ENCODE measurements at regions not wholly inside any gene's neighbourhood (a gene's known extent, or its start where the extent isn't known, plus 50 kb on each side); places are given as distances from the start of the nearest gene placed in this dataset.
"Not testable (repeated sequence)": the region's sequence is repeated elsewhere in the genome, so short reads cannot be mapped to it uniquely, and the experiment has no call there.

GRCh38 chr7:46611508-46611907 lies 690.4 kb upstream of the IGFBP3 start:
- DNase-seq: no peak

DNA sequence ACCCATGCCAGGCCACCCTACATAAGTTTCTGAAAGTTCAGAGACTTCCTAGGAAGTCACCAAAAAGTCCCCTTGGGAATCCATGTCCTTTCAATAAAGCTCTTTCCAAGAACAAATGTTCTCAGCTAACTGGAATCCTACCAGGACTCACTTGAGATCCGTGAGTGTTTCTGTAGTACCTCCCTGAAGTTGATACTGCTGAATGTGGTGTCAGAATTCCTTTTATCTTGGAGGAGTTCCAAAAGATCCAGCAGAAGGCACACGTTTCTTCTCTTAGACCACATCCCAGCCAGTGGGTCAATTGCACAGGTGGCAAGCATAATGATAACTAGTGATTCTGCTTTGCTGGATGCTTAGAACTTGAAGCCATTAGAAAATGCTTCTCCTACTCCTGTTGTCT lies 689.7 kb upstream of the IGFBP3 start:
- DNase-seq: no peak

DNA sequence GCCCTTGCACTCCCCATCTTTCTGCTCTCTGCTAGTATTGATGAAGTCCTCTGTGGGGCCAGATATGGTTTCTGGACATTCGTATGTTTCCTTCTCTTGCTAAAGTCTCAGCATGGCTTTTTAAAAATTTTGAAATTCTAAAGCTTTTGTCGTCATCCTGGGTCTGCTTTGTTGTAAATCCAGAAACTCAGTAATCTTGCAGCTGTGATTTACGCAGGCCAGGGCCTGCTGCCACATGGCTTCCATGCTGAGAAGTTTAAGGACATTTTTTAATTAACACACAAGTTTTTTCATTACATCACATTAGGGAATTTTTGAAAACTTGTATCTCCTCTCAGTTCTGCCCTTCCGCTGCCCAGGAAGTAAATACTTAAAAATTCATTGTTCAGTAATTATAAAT lies 686.1 kb upstream of the IGFBP3 start:
- no peak for DNase-seq

DNA sequence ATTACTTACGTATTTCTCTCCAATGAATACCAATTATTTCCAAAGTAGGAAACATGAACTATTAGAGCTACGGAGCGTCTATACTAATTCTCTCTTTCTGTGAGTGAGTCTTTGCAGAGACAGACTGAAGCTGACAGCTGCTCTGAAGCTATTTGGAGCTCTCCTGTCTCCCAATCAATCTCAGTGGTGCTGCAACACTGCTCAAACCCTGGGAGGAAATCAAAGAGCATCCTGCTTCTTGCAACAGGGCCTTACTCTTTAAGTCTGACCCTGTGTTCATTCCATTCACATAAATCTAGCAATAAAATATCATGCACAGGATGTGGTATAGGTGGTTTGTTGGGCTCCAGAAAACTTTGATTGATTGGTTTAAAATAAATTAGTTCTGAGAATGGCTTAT lies 685.7 kb upstream of the IGFBP3 start:
- DNase-seq: no peak

- DNase-seq: no peak
Observed at GRCh38 chr7:46604241-46604661, 683.2 kb upstream of the IGFBP3 start.

- DNase-seq: no peak
Observed at GRCh38 chr7:46603780-46604179, 682.7 kb upstream of the IGFBP3 start.

DNA sequence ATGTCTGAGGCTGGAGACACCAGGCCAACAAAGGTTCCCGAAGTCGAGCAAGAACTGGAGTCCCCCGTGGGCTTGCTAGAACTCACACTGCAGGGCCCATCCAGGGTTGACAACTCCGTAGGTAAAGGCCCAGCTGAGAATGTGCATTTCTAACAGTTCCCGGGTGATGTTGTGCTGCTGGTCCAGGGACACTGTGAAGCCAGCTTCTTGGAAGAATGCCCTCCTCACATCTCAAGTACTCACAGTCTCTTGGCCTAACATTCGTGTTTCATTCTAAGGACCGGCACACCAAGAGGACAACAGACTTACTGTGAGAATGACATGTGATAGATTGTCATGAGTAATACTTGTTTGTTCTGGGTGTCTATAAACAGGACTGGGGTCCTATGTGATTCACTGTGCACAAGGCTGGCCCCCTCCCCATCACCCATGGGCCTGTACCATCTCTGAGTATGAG lies 682.3 kb upstream of the IGFBP3 start:
- no peak for DNase-seq

DNA sequence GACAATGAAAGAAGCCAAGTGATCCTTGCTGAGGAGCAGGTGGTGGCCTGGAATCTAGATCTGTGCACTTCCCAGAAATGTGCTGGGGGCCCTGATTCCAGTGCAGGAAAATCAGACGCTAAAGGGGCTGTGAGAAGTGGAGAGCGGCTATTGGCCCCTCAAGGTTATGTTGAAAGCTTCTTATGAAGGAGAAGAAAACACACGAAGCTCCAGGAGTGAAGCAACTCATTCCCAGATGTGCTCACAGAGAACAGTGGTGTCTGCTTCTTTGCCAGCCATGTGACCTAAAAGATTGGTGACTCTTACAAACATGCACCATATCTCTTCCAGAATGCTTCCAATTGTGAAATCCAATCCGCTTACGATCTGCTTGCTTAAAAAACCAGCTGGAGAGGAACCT lies 679.3 kb upstream of the IGFBP3 start:
- no peak for DNase-seq

GRCh38 chr7:46594831-46595230 lies 673.8 kb upstream of the IGFBP3 start:
- DNase-seq: not testable (repeated sequence)

DNA sequence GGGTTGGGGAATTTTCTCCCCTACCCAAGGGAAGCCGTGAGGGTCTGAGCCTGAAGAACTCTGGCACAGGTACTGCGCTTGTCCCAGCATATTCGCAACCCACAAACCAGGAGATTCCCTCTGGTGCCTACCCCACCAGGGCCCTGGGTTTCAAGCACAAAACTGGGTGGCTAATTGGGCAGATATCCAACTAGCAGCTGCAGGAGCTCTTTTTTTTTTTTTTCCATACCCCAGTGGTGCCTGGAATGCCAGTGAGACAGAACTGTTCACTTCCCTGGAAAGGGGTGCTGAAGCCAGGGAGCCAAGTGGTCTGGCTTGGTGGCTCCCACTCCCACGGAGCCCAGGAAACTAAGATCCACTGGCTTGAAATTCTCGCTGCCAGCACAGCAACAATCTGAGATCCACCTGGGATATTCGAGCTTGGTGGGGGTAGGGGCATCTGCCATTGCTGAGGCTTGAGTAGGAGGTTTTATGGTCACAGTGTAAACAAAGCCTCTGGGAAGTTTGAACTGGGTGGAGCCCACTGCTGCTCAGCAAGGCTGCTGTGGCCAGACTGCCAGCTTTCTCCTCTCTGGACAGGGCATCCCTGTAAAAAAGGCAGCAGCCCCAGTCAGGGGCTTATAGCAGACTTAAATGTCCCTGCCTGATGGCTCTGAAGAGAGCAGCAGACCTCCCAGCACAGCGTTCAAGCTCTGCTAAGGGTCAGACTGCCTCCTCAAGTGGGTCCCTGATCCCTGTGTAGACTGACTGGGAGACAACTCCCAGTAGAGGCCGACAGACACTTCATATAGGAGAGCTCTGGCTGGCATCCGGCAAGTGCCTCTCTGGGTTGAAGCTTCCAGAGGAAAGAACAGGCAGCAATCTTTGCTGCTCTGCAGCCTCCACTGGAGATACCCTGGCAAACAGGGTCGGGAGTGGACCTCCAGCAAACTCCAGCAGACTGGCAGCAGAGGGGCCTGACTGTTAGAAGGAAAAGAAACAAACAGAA lies 670.1 kb upstream of the IGFBP3 start:
- DNase-seq: not testable (repeated sequence)

- DNase-seq: no peak
Observed at GRCh38 chr7:46589286-46589685, 668.2 kb upstream of the IGFBP3 start.

DNA sequence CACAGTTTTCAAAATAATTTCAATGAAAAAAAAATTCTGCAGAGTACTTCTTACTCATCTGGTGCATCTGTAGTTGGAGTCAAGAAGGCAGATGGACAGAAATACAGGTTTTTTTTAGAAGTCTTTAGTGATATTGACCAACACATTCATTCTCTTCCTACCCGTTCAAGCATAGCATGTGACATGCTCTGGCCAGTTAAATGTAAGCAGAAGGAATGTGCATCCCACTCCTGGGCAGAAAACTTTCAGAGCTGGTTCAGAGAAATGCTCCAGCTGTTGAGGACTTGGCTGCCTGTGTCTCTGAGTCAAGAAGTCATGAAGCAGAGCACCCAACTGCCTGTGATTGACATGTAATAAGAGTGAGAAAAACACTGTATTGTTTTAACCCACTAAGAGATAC lies 665.3 kb upstream of the IGFBP3 start:
- no peak for DNase-seq

DNA sequence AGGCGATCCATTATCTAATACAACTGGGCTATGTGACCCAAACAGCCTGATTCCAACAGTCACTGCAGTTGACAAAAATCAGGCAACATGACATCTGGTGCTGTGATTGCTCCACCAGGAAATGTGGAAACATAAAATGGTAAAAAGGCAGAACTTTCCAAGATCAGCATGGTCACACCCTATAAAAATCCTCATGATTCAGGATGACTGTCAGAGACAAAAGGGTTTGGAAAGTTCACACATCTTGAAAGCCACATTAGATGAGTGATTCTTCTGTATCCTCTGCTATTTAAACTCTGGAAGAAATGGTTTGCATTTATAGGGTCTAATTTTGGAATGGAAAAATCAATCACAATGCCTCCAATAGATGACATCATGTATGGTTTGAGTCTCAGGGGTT lies 662.6 kb upstream of the IGFBP3 start:
- DNase-seq: no peak

DNA sequence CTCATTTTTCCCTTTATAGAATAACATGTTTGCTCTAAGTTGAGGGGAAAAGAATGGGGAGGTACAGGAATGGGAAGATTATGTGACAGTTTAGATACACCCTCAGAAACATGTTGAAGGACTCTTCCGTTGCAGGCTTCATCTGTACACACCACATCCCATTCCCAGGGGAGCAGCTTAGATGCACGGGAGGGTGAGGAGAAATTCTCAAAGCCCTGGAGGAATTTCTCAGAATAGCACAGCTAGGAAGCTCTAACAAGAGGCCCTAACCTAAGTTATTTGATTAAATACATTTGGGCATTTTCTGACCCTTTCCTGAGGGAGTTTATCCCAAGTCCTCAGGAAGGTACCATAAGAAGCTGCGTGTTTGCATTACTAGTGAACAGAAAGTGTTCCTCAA lies 660.2 kb upstream of the IGFBP3 start:
- no peak for DNase-seq

DNA sequence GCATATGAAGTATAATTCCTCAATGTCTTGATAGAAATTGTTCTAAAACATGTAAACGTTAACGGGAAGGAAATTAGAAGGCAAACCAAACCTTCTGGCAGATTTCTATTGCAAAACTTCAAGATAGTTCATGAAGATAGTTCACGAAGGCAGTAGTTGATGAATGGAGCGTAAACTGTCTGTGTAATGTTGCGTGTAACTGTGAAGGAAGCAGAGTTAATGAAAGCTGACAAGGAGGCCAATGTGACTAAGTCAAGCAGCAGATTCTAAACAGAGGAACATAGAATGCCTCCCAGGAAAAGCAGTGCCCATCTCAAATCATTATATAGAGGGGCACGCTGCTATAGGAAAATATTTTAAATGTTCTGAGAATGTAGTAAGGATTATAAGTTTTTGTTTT lies 659.7 kb upstream of the IGFBP3 start:
- DNase-seq: no peak

DNA sequence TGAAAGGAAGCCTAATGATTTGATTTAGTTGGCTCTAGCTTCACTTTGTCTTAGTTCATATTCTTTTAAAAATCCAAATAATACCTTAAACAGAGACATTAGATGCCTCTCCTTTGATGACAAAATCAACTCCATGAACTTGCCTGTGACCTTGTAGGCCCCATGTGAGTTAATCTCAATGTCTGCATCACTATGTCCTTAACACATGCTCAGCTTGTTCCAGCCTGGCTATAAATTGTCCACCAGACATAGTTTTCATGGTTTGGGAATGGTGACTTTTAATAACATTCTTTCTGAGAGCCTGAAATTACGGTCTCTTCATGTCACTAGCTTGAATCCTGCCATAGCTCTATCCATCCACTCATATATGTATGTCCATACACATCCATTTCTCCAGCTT lies 656.3 kb upstream of the IGFBP3 start:
- DNase-seq: no peak

DNA sequence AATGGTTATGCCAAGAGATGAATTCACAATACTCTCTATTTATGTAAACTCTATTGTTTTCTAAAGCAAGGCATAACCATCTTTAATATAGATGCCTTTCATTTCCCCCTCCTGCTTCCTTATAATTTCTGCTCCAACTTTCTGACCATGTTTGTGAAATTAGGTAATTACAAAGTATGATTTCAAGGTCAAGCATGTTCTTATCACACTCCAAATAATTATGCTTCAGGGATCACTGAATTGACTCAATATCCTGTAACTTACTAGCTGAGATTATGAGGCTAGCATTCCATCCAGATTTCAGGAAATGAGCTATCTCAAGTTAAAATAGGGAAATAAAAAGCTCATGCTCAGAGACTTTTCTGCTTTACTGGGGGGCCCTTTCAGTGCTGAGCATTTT lies 655.9 kb upstream of the IGFBP3 start:
- no peak for DNase-seq

- DNase-seq: no peak
Observed at GRCh38 chr7:46572691-46573090, 651.6 kb upstream of the IGFBP3 start.

GRCh38 chr7:46571996-46572395 lies 650.9 kb upstream of the IGFBP3 start:
- no peak for DNase-seq

DNA sequence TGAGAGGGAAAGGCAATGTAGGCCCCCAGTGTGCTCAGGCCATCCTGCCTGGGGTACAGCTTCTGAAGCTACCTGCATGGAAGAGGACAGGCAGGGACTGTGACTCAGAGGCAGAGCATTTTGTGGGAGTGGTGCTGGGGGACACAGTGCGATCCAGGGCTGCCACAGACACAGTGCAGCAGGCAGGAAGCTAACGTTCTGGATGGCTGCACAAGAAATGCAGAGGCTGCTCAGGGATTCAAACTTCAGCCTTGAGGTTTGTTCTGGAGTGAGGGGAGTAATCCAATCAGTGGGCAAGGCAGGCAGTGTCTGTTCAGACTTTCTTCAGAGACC lies 648.0 kb upstream of the IGFBP3 start:
- no peak for DNase-seq

DNA sequence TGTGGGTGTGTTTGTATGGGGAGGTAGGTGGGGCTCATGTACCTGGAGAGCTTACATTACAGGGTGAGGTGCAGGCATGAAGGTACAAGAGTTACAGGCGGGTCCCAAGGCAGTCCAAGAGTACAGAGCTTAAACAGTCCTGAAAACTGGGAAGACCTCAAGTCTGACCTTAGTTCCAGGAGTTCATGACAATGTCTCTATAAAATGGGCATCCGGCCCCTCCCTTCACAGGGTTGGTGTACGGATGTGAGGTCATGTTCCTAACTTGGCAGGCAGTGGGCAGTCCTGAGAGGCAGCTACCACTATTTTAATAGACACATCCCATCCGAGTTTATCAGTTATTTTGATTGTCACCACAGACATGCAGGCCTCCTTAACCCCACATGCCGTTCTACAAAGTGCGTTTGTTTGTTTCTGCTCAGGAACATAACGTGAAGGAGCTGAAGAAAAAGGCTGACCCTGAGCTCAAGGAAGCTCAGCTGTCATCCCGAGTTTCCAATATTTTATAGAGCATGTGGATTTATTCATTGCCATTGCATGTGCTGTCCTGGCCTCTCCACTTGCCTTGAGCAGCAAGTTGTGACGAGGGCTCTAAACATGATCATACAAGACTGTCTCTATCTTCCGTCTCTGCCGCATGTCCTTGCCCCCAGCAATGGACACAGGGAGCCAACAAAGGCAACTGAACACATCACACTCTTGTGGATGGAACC lies 647.5 kb upstream of the IGFBP3 start:
- DNase-seq: no peak

DNA sequence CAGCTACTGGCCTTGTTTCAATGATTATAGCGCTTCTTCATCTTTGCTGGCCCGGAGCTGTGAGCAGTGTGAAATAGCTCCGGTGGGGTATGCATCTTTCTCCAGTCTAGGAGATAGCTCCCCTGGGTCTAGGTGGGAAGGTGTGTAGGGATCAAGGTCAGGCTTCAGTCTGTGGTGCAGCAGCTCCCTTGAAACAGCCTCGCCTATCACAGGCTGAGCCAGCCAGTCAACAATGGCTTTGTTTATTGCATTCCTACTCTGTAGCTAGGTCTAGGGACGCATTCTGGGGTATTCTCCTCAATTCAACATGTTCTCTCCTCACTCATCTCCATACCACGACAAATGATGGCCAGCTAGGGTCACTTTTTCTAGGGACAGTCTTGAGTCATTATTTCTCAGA lies 646.8 kb upstream of the IGFBP3 start:
- DNase-seq: no peak

- DNase-seq: no peak
Observed at GRCh38 chr7:46566097-46566774, 645.2 kb upstream of the IGFBP3 start.
